Neural crest cell (in vitro differentiated cells): ENCODE measurements at regions not wholly inside any gene's neighbourhood (a gene's known extent, or its start where the extent isn't known, plus 50 kb on each side); places are given as distances from the start of the nearest gene placed in this dataset.

Experiments used
- DNase-seq: peaks from one replicate; pipeline ENCODE4 v3.0.0; 2021; ENCODE audit warnings: low read depth, mixed read lengths, low spot score
- H3K27ac Mint-ChIP-seq: one replicate; pipeline ENCODE4 v1.8.0; 2021; ENCODE audit warnings: mild to moderate bottlenecking, mixed read lengths; ENCODE audit not compliant: unreplicated experiment
- H3K27me3 Mint-ChIP-seq: 2 replicates; pipeline ENCODE4 v1.8.0; 2021; ENCODE audit warnings: low read depth, mild to moderate bottlenecking, mixed read lengths
- H3K36me3 Mint-ChIP-seq: 2 replicates; pipeline ENCODE4 v1.8.0; 2021; ENCODE audit warnings: low read depth, mild to moderate bottlenecking, mixed read lengths
- H3K4me1 Mint-ChIP-seq: 2 replicates; pipeline ENCODE4 v1.8.0; 2021; ENCODE audit warnings: mixed read lengths
- H3K4me3 Mint-ChIP-seq: one replicate; pipeline ENCODE4 v1.8.0; 2021; ENCODE audit warnings: mild to moderate bottlenecking, mixed read lengths
- H3K9me3 Mint-ChIP-seq: 2 replicates; pipeline ENCODE4 v1.8.0; 2021; ENCODE audit warnings: mixed read lengths
- TF ChIP-seq, protein P1 (sequence below): fragments of 200-600 bp; sonication (generic); conservative IDR thresholded peaks from 2 replicates; pipeline ENCODE4 v1.5.0; 2021; ENCODE audit warnings: antibody characterized with exemption, mild to moderate bottlenecking

GRCh38 chr2:187264612-187265011 lies 183.4 kb downstream of the CALCRL start:
- Mint-ChIP-seq H3K9me3 (no peaks in the 10 kb centered on the region), H3K4me3 (no peak overlapping the region), H3K36me3 (no peaks in the 10 kb centered on the region), H3K4me1 (no peaks in the 10 kb centered on the region), H3K27ac (no peak overlapping the region), H3K27me3 (no peaks in the 10 kb centered on the region)
- DNase-seq: no peak
- TF ChIP-seq, protein P1, sequence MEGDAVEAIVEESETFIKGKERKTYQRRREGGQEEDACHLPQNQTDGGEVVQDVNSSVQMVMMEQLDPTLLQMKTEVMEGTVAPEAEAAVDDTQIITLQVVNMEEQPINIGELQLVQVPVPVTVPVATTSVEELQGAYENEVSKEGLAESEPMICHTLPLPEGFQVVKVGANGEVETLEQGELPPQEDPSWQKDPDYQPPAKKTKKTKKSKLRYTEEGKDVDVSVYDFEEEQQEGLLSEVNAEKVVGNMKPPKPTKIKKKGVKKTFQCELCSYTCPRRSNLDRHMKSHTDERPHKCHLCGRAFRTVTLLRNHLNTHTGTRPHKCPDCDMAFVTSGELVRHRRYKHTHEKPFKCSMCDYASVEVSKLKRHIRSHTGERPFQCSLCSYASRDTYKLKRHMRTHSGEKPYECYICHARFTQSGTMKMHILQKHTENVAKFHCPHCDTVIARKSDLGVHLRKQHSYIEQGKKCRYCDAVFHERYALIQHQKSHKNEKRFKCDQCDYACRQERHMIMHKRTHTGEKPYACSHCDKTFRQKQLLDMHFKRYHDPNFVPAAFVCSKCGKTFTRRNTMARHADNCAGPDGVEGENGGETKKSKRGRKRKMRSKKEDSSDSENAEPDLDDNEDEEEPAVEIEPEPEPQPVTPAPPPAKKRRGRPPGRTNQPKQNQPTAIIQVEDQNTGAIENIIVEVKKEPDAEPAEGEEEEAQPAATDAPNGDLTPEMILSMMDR: no peak

DNA sequence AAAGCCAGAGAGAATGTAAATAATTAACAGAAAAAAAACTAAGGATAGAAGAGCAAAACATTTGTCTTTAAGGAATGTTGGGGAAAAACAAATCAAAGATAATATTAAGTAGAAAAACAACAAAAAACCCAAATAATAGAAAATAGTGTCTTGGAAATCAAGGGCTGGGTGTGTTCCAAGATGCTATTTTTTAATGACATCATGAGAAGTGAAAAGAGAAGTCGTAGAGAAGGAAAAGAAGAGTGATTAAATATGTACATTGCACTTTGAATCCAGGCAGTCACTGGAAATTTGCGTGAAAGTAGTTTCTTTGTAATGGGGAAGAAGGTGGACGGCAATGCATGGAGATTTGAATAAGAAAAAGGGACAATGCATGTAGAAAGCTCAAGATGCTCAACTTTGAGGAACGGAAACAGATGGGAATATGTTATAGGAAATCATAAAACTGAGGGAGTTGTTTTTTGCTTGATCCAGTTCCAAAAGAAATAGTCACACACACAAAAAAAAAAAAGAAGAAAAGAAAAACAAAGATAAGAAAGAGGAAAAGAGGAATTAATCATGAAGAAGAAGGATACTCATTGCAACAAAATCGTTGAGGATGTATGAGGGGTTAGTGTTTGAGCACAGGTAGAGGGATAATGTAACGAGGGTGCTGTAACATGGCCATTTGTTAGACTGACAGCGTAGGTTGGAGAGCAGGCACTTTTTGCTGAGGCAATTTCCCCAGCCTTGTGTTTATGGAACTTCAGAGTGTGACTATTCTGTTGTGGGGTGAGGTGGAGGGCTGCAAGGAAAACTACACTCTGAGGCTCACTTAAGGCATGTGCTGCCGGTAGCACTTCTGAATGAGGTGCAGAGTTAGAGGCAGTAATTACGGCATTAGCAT lies 184.1 kb downstream of the CALCRL start:
- H3K36me3 Mint-ChIP-seq: no peaks in the 10 kb centered on the region
- H3K27me3 Mint-ChIP-seq: no peaks in the 10 kb centered on the region
- no peaks in the 10 kb centered on the region for H3K4me1 Mint-ChIP-seq
- no peak overlapping the region for H3K4me3 Mint-ChIP-seq
- no peak overlapping the region for H3K27ac Mint-ChIP-seq
- no peak for DNase-seq
- TF ChIP-seq, protein P1: no peak
- no peaks in the 10 kb centered on the region for H3K9me3 Mint-ChIP-seq

DNA sequence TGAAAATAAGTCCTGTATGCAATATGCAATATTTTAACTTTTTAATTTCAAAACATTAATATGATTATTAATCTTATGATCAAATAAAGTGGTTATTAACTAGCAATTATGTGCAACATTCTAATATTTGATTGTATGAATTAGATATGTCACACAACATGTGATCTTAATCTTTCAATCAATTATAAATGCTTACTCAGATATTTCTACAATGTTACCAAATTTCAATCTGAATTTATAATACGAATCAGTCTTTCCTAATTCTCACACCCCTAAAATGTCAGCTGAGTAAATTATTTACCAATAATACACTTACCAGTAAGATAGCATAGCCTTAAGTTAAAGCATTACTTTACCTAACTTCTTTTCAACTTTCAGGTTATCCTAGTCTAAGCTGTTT lies 186.3 kb downstream of the CALCRL start:
- Mint-ChIP-seq H3K27me3 (no peaks in the 10 kb centered on the region), H3K36me3 (no peaks in the 10 kb centered on the region), H3K9me3 (no peaks in the 10 kb centered on the region), H3K4me3 (no peak overlapping the region), H3K27ac (no peak overlapping the region), H3K4me1 (no peaks in the 10 kb centered on the region)
- TF ChIP-seq, protein P1: no peak
- no peak for DNase-seq

DNA sequence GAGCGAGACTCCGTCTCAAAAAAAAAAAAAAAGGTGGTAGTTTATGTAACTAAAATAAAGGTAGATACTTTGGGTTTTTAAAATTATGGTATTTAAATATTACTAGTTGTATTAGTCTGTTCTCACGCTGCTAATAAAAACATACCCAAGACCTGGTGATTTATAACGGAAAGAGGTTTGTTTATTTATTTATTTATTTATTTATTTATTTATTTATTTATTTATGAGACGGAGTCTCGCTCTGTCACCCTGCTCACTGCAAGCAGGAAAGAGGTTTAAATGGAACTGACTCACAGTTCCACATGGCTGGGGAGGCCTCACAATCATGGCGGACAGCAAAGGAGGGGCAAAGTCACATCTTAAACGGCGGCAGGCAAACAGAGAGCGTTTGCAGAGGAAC lies 196.0 kb downstream of the CALCRL start:
- Mint-ChIP-seq H3K4me1 (no peaks in the 10 kb centered on the region), H3K27me3 (no peaks in the 10 kb centered on the region)
- TF ChIP-seq, protein P1: no peak

DNA sequence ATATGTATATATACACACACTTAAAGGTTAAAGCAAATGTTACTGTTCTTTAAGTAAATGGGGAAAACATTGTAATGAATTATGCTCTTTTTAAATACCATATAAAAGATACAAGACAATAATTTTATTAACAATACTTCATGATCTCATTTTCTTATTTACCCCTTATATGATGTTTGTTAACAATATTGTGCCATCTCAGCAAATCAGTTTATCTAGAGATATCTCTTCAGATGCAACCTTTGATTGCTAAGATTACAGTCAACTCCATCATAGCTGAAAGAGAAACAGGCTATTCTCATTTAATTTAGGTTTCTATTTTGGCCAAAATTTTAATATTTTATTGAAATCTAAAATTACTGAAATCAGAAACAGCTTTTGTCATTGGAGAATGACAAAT lies 197.9 kb downstream of the CALCRL start:
- Mint-ChIP-seq H3K4me3 (no peak overlapping the region), H3K36me3 (no peaks in the 10 kb centered on the region), H3K27ac (no peak overlapping the region), H3K9me3 (no peaks in the 10 kb centered on the region), H3K4me1 (no peaks in the 10 kb centered on the region), H3K27me3 (no peaks in the 10 kb centered on the region)
- TF ChIP-seq, protein P1: no peak
- DNase-seq: no peak

More for the DNA sequence above, 196.0 kb downstream of the CALCRL start:
- Mint-ChIP-seq H3K27ac (no peak overlapping the region), H3K4me3 (no peak overlapping the region), H3K36me3 (no peaks in the 10 kb centered on the region), H3K9me3 (no peaks in the 10 kb centered on the region)
- no peak for DNase-seq
